CD14-positive monocyte (primary cell): ENCODE measurements at regions not wholly inside any gene's neighbourhood (a gene's known extent, or its start where the extent isn't known, plus 50 kb on each side); places are given as distances from the start of the nearest gene placed in this dataset.

Experiments
- DNase-seq, 3 donors: peaks; one replicate each; pipeline ENCODE4 v3.0.0-alpha.2; 2011 to 2022
- H2AFZ ChIP-seq: 2 replicates; pipeline ENCODE4 v1.6.0; 2012; ENCODE audit warnings: mild to moderate bottlenecking, low read depth, low read length, inconsistent platforms; ENCODE audit not compliant: insufficient read depth, poor library complexity, severe bottlenecking
- H3K27ac ChIP-seq, 2 donors: 1 replicate in 1 of 2; 2 replicates in 1 of 2; pipeline ENCODE4 v1.5.1; 2012 to 2013; ENCODE audit warnings: low read length in 2 of 2, control low read depth in 1 of 2, inconsistent platforms in 1 of 2, low read depth in 1 of 2, mild to moderate bottlenecking in 1 of 2
- H3K27me3 ChIP-seq, 2 donors: one replicate each; pipeline versions ENCODE4 v1.6.0 to v1.6.1; 2011 to 2013; ENCODE audit warnings: low read length in 2 of 2; ENCODE audit not compliant: control insufficient read depth in 2 of 2, insufficient read depth in 2 of 2
- H3K36me3 ChIP-seq, 2 donors: replicated peaks in 1 of 2; 1 replicate in 1 of 2; 2 replicates in 1 of 2; pipeline versions ENCODE4 v1.5.1 to v1.6.1; 2012 to 2013; ENCODE audit warnings: low read length in 2 of 2, control low read depth in 1 of 2, inconsistent platforms in 1 of 2, mild to moderate bottlenecking in 1 of 2; ENCODE audit not compliant: insufficient read depth in 2 of 2, control insufficient read depth in 1 of 2
- H3K4me1 ChIP-seq, 2 donors: 1 replicate in 1 of 2; 2 replicates in 1 of 2; pipeline versions ENCODE4 v1.5.1 to v1.6.1; 2012 to 2013; ENCODE audit warnings: low read length in 2 of 2, control low read depth in 1 of 2, inconsistent platforms in 1 of 2, mild to moderate bottlenecking in 1 of 2, moderate library complexity in 1 of 2; ENCODE audit not compliant: insufficient read depth in 2 of 2, control insufficient read depth in 1 of 2
- H3K4me2 ChIP-seq: replicated peaks from 2 replicates; pipeline ENCODE3; 2012; ENCODE audit warnings: low read length, moderate library complexity, mild to moderate bottlenecking; ENCODE audit not compliant: poor library complexity, severe bottlenecking; ENCODE audit errors: extremely low read depth
- H3K4me3 ChIP-seq, 3 experiments: fragments of 200-600 bp in 1 of 3; sonication (generic) in 1 of 3; replicated peaks in 1 of 3; 1 replicate in 2 of 3; 2 replicates in 1 of 3; pipeline ENCODE4 v1.5.1; 2011 to 2013; ENCODE audit warnings: low read length in 3 of 3, mild to moderate bottlenecking in 3 of 3, control low read depth in 2 of 3, low read depth in 2 of 3, inconsistent platforms in 1 of 3, moderate library complexity in 1 of 3
- H3K79me2 ChIP-seq: 2 replicates; pipeline ENCODE4 v1.6.0; 2012; ENCODE audit warnings: mild to moderate bottlenecking, control low read depth, inconsistent platforms, low read length, moderate library complexity; ENCODE audit not compliant: insufficient read depth
- H3K9ac ChIP-seq: 2 replicates; pipeline ENCODE4 v1.6.0; 2017; ENCODE audit warnings: low read length, mild to moderate bottlenecking; ENCODE audit not compliant: insufficient read depth, poor library complexity, severe bottlenecking
- H3K9me3 ChIP-seq, 2 donors: replicated peaks in 1 of 2; 1 replicate in 1 of 2; 2 replicates in 1 of 2; pipeline versions ENCODE4 v1.5.1 to v1.6.1; 2012 to 2013; ENCODE audit warnings: low read length in 2 of 2, control low read depth in 1 of 2; ENCODE audit not compliant: control insufficient read depth in 1 of 2, insufficient read depth in 1 of 2
- H4K20me1 ChIP-seq: 2 replicates; pipeline ENCODE4 v1.6.0; 2012; ENCODE audit warnings: mild to moderate bottlenecking, low read length, control low read depth, moderate library complexity; ENCODE audit not compliant: insufficient read depth
- H3K27ac Mint-ChIP-seq, 7 donors: one replicate each; pipeline ENCODE4 v1.8.0; 2020; ENCODE audit warnings: mild to moderate bottlenecking in 7 of 7, mixed read lengths in 7 of 7, moderate library complexity in 6 of 7, inconsistent platforms in 2 of 7
- H3K27me3 Mint-ChIP-seq, 3 donors: one replicate each; pipeline ENCODE4 v1.8.0; 2021 to 2022; ENCODE audit warnings: low read depth in 3 of 3, mild to moderate bottlenecking in 3 of 3, mixed read lengths in 3 of 3, moderate library complexity in 3 of 3, inconsistent platforms in 1 of 3
- H3K36me3 Mint-ChIP-seq, 2 donors: one replicate each; pipeline ENCODE4 v1.8.0; 2020; ENCODE audit warnings: mixed read lengths in 2 of 2, inconsistent platforms in 1 of 2, mild to moderate bottlenecking in 1 of 2
- H3K4me1 Mint-ChIP-seq: one replicate; pipeline ENCODE4 v1.8.0; 2020; ENCODE audit warnings: mild to moderate bottlenecking, mixed read lengths
- H3K4me3 Mint-ChIP-seq, 2 donors: one replicate each; pipeline ENCODE4 v1.8.0; 2020; ENCODE audit warnings: mild to moderate bottlenecking in 2 of 2, mixed read lengths in 2 of 2, moderate library complexity in 1 of 2
- H3K9me3 Mint-ChIP-seq, 7 donors: one replicate each; pipeline ENCODE4 v1.8.0; 2020 to 2022; ENCODE audit warnings: mixed read lengths in 7 of 7, mild to moderate bottlenecking in 6 of 7, moderate library complexity in 6 of 7, inconsistent platforms in 2 of 7
- WGBS: methylation state at CpG from one replicate; pipeline ENCODE4 v1.1.5; 2013; ENCODE audit warnings: missing lambda C conversion rate; ENCODE audit not compliant: insufficient coverage; 5-methylcytosine and 5-hydroxymethylcytosine counted together
- intact Hi-C, 2 donors: fragments of 100-400 bp; cut with micrococcal nuclease; formaldehyde crosslinking; loops; one replicate each; pipeline versions ENCODE4 v1.15.0 to v1.15.1; 2023
- TF ChIP-seq, protein P1 (sequence below): fragments of 200-600 bp; IDR thresholded peaks from one replicate; pipeline ENCODE4 v1.8.0; 2022; ENCODE audit warnings: antibody characterized with exemption, mild to moderate bottlenecking

DNA sequence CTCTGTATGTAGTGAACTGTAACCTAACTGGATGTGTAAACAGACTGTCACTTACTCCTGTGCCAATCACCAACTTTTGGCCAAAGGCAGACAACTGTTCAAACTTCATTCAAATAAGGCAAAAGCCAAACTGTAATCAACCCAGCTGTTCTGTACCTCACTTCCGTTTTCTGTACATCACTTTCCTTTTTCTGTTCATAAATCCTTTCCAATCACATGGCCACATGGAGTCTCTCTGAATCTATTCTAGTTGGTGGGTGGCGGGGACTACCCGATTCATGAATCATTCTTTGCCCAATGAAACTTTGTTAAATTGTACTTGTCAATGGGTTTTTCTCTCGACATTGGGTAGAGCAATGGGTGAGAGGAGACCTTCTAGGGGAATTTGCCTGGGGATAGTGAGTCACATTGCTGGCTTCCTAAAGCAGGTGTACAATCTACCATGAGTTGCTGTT is 178.3 kb upstream of the RFC3 start:
- H3K27ac ChIP-seq = no peak overlapping the region
- H3K79me2 ChIP-seq = no peaks in the 10 kb centered on the region
- no peak for DNase-seq
- no CpG with 5 or more reads among the region's 4 CpGs for WGBS
- no peaks in the 10 kb centered on the region for H4K20me1 ChIP-seq
- no peak overlapping the region for H3K4me2 ChIP-seq
- no peak overlapping the region for H3K4me3 ChIP-seq
- Mint-ChIP-seq H3K4me1 (peaks cover 21% of the 10 kb centered on the region), H3K27ac (no peak overlapping the region), H3K4me3 (no peak overlapping the region), H3K36me3 (no peaks in the 10 kb centered on the region), H3K27me3 (peaks cover 5 to 6% (median 6%) of the 10 kb centered on the region in 3 donors), H3K9me3 (peaks cover 0 to 8% (median 0%) of the 10 kb centered on the region in 7 donors)
- TF ChIP-seq, protein P1, sequence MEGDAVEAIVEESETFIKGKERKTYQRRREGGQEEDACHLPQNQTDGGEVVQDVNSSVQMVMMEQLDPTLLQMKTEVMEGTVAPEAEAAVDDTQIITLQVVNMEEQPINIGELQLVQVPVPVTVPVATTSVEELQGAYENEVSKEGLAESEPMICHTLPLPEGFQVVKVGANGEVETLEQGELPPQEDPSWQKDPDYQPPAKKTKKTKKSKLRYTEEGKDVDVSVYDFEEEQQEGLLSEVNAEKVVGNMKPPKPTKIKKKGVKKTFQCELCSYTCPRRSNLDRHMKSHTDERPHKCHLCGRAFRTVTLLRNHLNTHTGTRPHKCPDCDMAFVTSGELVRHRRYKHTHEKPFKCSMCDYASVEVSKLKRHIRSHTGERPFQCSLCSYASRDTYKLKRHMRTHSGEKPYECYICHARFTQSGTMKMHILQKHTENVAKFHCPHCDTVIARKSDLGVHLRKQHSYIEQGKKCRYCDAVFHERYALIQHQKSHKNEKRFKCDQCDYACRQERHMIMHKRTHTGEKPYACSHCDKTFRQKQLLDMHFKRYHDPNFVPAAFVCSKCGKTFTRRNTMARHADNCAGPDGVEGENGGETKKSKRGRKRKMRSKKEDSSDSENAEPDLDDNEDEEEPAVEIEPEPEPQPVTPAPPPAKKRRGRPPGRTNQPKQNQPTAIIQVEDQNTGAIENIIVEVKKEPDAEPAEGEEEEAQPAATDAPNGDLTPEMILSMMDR = no peak
- H3K9me3 ChIP-seq = no peaks in the 10 kb centered on the region
- no peak overlapping the region for H3K9ac ChIP-seq
- no peak overlapping the region for H2AFZ ChIP-seq
- H3K4me1 ChIP-seq = peaks cover 23 to 25% of the 10 kb centered on the region in 2 donors
- H3K36me3 ChIP-seq = no peaks in the 10 kb centered on the region
- H3K27me3 ChIP-seq = no peaks in the 10 kb centered on the region
- intact Hi-C loops = no loop called here

DNA sequence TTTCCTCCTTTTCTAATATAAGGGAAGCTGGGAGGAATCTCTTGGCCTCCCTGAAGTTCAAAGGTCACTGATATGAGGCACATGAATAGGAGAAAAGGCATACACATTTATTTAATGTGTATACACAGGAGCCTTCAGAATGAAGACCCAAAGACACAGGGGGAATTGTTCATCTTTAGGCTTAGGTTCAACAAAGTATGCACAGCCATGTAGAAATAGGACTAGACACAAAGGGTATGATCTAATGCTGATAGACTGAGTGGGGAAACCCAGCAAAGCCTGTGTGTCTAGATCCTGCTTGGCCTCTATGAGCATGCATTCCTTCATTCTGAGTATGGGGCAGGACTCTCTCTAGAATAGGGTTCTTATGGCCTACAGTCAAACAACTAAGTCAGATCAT is 177.1 kb upstream of the RFC3 start:
- no peak overlapping the region for H3K27ac ChIP-seq
- intact Hi-C loops = no loop called here
- H3K9ac ChIP-seq = no peak overlapping the region
- DNase-seq = no peak
- no peaks in the 10 kb centered on the region for H3K9me3 ChIP-seq
- H4K20me1 ChIP-seq = no peaks in the 10 kb centered on the region
- H3K27ac Mint-ChIP-seq = no peak overlapping the region
- H2AFZ ChIP-seq = no peak overlapping the region
- no peaks in the 10 kb centered on the region for H3K79me2 ChIP-seq
- no peak overlapping the region for H3K4me2 ChIP-seq
- H3K36me3 Mint-ChIP-seq = no peaks in the 10 kb centered on the region
- peaks cover 29 to 31% of the 10 kb centered on the region in 2 donors for H3K4me1 ChIP-seq
- H3K36me3 ChIP-seq = no peaks in the 10 kb centered on the region
- peaks cover 27% of the 10 kb centered on the region for H3K4me1 Mint-ChIP-seq
- H3K9me3 Mint-ChIP-seq = peaks cover 0 to 2% (median 0%) of the 10 kb centered on the region in 7 donors
- TF ChIP-seq, protein P1 = no peak
- peaks cover 2 to 5% (median 3%) of the 10 kb centered on the region in 3 donors for H3K27me3 Mint-ChIP-seq
- H3K4me3 Mint-ChIP-seq = no peak overlapping the region
- H3K4me3 ChIP-seq = no peak overlapping the region
- H3K27me3 ChIP-seq = no peaks in the 10 kb centered on the region
